GM12875 (cell line): ENCODE measurements at regions not wholly inside any gene's neighbourhood (a gene's known extent, or its start where the extent isn't known, plus 50 kb on each side); places are given as distances from the start of the nearest gene placed in this dataset.

Experiments used
- H3K4me3 ChIP-seq: one replicate; pipeline ENCODE4 v1.5.1; 2011; ENCODE audit warnings: low read depth, low read length, control low read depth
- TF ChIP-seq, protein P1 (sequence below): IDR thresholded peaks from 2 replicates; pipeline ENCODE4 v1.5.1; 2011; ENCODE audit warnings: low read depth, mild to moderate bottlenecking, control low read depth, inconsistent platforms, low read length, moderate library complexity, borderline replicate concordance; ENCODE audit not compliant: insufficient read depth

DNA sequence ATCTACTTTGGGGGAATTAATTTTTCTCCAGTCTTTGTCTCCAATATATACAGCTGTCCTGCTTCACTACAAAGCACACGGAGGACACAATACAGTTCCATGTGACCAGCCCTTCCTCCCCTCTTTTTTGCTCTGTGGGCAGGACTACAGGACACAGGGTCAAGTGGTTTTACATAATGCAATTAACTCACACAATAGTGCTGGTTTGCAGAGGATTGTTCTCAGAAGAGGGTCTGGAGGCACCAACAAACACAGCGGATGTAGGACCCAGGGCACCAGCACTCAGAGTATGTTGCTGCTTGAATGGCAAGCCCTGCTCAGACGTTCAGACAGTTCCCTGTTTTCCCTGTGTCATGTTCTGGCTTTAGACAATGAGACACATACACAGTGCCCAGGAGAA is 52.0 kb upstream of the NPTX2 start:
- TF ChIP-seq, protein P1, sequence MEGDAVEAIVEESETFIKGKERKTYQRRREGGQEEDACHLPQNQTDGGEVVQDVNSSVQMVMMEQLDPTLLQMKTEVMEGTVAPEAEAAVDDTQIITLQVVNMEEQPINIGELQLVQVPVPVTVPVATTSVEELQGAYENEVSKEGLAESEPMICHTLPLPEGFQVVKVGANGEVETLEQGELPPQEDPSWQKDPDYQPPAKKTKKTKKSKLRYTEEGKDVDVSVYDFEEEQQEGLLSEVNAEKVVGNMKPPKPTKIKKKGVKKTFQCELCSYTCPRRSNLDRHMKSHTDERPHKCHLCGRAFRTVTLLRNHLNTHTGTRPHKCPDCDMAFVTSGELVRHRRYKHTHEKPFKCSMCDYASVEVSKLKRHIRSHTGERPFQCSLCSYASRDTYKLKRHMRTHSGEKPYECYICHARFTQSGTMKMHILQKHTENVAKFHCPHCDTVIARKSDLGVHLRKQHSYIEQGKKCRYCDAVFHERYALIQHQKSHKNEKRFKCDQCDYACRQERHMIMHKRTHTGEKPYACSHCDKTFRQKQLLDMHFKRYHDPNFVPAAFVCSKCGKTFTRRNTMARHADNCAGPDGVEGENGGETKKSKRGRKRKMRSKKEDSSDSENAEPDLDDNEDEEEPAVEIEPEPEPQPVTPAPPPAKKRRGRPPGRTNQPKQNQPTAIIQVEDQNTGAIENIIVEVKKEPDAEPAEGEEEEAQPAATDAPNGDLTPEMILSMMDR: no peak
- H3K4me3 ChIP-seq: no peak overlapping the region

DNA sequence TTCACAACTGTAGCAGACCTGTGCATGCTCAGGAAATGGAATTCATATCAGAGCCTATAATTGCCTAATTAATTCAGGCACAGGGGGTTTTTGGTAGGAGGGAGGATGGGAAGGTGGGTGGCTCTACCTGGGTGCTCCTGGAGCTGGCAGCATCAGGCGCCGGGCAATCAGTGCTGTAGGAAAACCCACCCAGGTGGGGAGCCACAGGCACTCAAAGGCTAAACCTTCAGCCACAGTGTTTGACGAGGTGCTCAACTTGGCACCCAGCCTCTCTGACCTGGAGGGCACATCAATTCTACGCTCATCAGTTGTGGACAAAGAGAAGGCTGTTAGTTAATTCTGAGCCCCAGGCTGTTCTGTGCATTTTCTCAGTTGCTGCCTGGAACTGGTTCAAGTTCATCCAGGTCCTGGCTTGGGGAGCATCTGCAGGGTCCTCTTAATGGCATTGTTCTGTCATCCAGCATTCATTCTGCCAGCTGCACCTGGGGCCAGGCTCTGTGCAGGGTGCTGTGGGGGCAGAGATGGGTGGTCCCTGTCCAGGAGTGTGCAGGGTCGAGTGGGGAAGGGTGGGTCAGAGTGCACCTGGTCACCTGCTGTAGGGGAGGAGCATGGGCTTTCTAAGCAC is 54.1 kb upstream of the NPTX2 start:
- TF ChIP-seq, protein P1: no peak
- H3K4me3 ChIP-seq: no peak overlapping the region

DNA sequence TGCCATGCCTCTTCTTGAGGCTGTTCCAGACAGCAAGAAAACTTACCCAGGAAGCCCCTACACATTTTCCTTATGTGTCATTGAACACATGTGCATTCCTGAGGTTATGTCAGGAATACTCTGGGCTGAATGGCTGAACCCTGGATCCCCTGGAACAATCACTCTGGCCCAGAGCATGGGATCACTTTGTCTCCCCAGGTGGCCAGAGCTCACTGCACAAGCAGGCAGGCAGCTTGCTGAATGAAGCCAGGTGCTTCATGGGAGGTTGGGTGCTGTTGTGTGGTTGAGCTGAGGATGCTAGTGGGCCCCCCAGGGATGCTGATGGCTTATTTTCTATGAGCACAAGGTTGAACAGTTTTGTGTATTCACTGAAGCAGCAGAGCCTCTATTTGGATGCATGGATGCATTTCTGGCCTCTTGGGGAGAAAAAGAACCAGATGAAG is 54.7 kb upstream of the NPTX2 start:
- TF ChIP-seq, protein P1: no peak

DNA sequence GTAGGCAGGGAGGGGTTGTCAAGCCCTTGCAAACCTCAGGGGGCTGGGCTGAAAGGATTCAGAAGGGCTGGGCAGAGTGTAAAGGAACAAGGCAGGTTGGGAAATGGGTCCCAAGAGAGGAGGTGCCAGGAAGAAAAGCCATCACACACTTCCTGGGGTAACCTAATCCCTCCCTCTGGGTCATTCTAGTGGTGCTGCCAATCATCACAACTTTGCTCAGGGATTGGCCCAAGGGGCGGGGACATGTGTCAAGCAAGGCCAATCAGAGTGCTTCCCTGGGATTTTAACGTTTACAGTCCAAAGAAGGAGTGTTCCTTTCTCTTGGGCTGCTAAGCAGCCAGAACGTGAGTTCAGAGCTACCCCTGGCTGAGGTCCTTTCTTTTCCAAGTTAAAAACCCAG is 57.1 kb upstream of the NPTX2 start:
- TF ChIP-seq, protein P1: no peak
- no peak overlapping the region for H3K4me3 ChIP-seq

More for the DNA sequence above, 54.7 kb upstream of the NPTX2 start:
- no peak overlapping the region for H3K4me3 ChIP-seq

DNA sequence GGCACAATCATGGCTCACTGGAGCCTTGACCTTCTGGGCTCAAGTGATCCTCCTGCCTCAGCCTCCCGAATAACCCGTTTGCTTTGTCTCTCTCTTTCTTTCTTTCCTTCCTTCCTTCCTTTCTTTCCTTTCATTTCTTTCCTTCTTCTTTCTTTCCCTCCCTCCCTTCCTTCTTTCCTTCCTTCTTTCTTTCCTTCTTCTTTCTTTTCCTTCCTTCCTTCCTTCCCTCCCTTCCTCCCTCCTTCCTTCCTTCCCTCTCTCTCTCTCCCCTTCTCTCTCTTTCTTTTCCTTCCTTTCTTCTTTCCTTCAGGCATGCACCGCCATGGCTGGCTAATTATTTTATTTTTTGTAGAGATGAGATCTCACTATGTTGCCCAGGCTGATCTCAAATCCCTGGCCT is 57.9 kb upstream of the NPTX2 start:
- TF ChIP-seq, protein P1: no peak
- H3K4me3 ChIP-seq: no peak overlapping the region

DNA sequence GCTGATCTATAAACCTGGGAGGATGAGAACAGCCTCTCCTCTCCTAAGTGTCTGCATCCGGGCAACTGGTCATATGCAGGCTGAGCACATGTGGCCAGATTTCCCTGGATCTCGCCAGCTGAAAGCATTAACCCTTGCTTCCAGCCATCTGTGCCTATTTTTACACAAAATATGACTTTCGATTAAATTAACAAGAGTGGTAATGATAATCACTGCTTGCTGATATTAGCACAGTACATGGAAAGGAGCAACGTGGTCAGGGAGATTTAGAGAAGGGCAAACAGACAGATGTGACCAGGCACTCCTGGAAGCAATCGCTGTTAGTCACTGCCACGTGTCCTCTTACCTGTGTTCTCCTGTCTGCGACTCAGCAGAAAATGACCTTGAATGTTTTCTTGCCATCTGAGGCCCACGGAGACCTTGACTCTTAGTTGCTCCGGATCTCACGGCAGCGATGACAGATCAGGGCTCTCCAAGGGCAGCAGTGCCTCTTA is 59.5 kb upstream of the NPTX2 start:
- TF ChIP-seq, protein P1: no peak

DNA sequence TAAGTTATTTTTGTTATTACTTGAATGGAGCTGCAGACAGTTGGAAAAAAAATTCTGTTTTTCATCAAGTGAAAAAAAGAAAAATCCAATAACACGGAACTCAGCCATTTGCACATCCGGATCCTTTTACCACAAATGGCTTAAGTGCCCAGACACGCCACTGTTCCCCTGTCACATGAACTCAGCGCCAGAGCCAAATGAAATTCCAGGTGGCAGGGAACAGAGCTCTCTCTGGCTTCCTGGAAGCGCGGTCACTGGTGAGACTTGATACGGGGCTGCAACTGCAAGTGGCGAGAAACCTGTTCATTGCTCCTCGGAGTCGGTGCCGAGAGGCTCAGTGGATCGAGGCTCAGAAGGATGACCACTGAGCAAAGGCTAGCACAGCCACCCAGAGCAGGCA is 60.8 kb upstream of the NPTX2 start:
- TF ChIP-seq, protein P1: no peak
- H3K4me3 ChIP-seq: no peak overlapping the region

More for the DNA sequence above, 59.5 kb upstream of the NPTX2 start:
- H3K4me3 ChIP-seq: no peak overlapping the region
